CD14-positive monocyte (primary cell): ENCODE measurements at regions not wholly inside any gene's neighbourhood (a gene's known extent, or its start where the extent isn't known, plus 50 kb on each side); places are given as distances from the start of the nearest gene placed in this dataset.

ENCODE experiments used
- DNase-seq, 3 donors: peaks; one replicate each; pipeline ENCODE4 v3.0.0-alpha.2; 2011 to 2022
- H2AFZ ChIP-seq: 2 replicates; pipeline ENCODE4 v1.6.0; 2012; ENCODE audit warnings: mild to moderate bottlenecking, low read depth, low read length, inconsistent platforms; ENCODE audit not compliant: insufficient read depth, poor library complexity, severe bottlenecking
- H3K27ac ChIP-seq, 2 donors: 1 replicate in 1 of 2; 2 replicates in 1 of 2; pipeline ENCODE4 v1.5.1; 2012 to 2013; ENCODE audit warnings: low read length in 2 of 2, control low read depth in 1 of 2, inconsistent platforms in 1 of 2, low read depth in 1 of 2, mild to moderate bottlenecking in 1 of 2
- H3K27me3 ChIP-seq, 2 donors: one replicate each; pipeline versions ENCODE4 v1.6.0 to v1.6.1; 2011 to 2013; ENCODE audit warnings: low read length in 2 of 2; ENCODE audit not compliant: control insufficient read depth in 2 of 2, insufficient read depth in 2 of 2
- H3K36me3 ChIP-seq, 2 donors: replicated peaks in 1 of 2; 1 replicate in 1 of 2; 2 replicates in 1 of 2; pipeline versions ENCODE4 v1.5.1 to v1.6.1; 2012 to 2013; ENCODE audit warnings: low read length in 2 of 2, control low read depth in 1 of 2, inconsistent platforms in 1 of 2, mild to moderate bottlenecking in 1 of 2; ENCODE audit not compliant: insufficient read depth in 2 of 2, control insufficient read depth in 1 of 2
- H3K4me1 ChIP-seq, 2 donors: 1 replicate in 1 of 2; 2 replicates in 1 of 2; pipeline versions ENCODE4 v1.5.1 to v1.6.1; 2012 to 2013; ENCODE audit warnings: low read length in 2 of 2, control low read depth in 1 of 2, inconsistent platforms in 1 of 2, mild to moderate bottlenecking in 1 of 2, moderate library complexity in 1 of 2; ENCODE audit not compliant: insufficient read depth in 2 of 2, control insufficient read depth in 1 of 2
- H3K4me2 ChIP-seq: replicated peaks from 2 replicates; pipeline ENCODE3; 2012; ENCODE audit warnings: low read length, moderate library complexity, mild to moderate bottlenecking; ENCODE audit not compliant: poor library complexity, severe bottlenecking; ENCODE audit errors: extremely low read depth
- H3K4me3 ChIP-seq, 3 experiments: fragments of 200-600 bp in 1 of 3; sonication (generic) in 1 of 3; replicated peaks in 1 of 3; 1 replicate in 2 of 3; 2 replicates in 1 of 3; pipeline ENCODE4 v1.5.1; 2011 to 2013; ENCODE audit warnings: low read length in 3 of 3, mild to moderate bottlenecking in 3 of 3, control low read depth in 2 of 3, low read depth in 2 of 3, inconsistent platforms in 1 of 3, moderate library complexity in 1 of 3
- H3K79me2 ChIP-seq: 2 replicates; pipeline ENCODE4 v1.6.0; 2012; ENCODE audit warnings: mild to moderate bottlenecking, control low read depth, inconsistent platforms, low read length, moderate library complexity; ENCODE audit not compliant: insufficient read depth
- H3K9ac ChIP-seq: 2 replicates; pipeline ENCODE4 v1.6.0; 2017; ENCODE audit warnings: low read length, mild to moderate bottlenecking; ENCODE audit not compliant: insufficient read depth, poor library complexity, severe bottlenecking
- H3K9me3 ChIP-seq, 2 donors: replicated peaks in 1 of 2; 1 replicate in 1 of 2; 2 replicates in 1 of 2; pipeline versions ENCODE4 v1.5.1 to v1.6.1; 2012 to 2013; ENCODE audit warnings: low read length in 2 of 2, control low read depth in 1 of 2; ENCODE audit not compliant: control insufficient read depth in 1 of 2, insufficient read depth in 1 of 2
- H4K20me1 ChIP-seq: 2 replicates; pipeline ENCODE4 v1.6.0; 2012; ENCODE audit warnings: mild to moderate bottlenecking, low read length, control low read depth, moderate library complexity; ENCODE audit not compliant: insufficient read depth
- H3K27ac Mint-ChIP-seq, 7 donors: one replicate each; pipeline ENCODE4 v1.8.0; 2020; ENCODE audit warnings: mild to moderate bottlenecking in 7 of 7, mixed read lengths in 7 of 7, moderate library complexity in 6 of 7, inconsistent platforms in 2 of 7
- H3K27me3 Mint-ChIP-seq, 3 donors: one replicate each; pipeline ENCODE4 v1.8.0; 2021 to 2022; ENCODE audit warnings: low read depth in 3 of 3, mild to moderate bottlenecking in 3 of 3, mixed read lengths in 3 of 3, moderate library complexity in 3 of 3, inconsistent platforms in 1 of 3
- H3K36me3 Mint-ChIP-seq, 2 donors: one replicate each; pipeline ENCODE4 v1.8.0; 2020; ENCODE audit warnings: mixed read lengths in 2 of 2, inconsistent platforms in 1 of 2, mild to moderate bottlenecking in 1 of 2
- H3K4me1 Mint-ChIP-seq: one replicate; pipeline ENCODE4 v1.8.0; 2020; ENCODE audit warnings: mild to moderate bottlenecking, mixed read lengths
- H3K4me3 Mint-ChIP-seq, 2 donors: one replicate each; pipeline ENCODE4 v1.8.0; 2020; ENCODE audit warnings: mild to moderate bottlenecking in 2 of 2, mixed read lengths in 2 of 2, moderate library complexity in 1 of 2
- H3K9me3 Mint-ChIP-seq, 7 donors: one replicate each; pipeline ENCODE4 v1.8.0; 2020 to 2022; ENCODE audit warnings: mixed read lengths in 7 of 7, mild to moderate bottlenecking in 6 of 7, moderate library complexity in 6 of 7, inconsistent platforms in 2 of 7
- WGBS: methylation state at CpG from one replicate; pipeline ENCODE4 v1.1.5; 2013; ENCODE audit warnings: missing lambda C conversion rate; ENCODE audit not compliant: insufficient coverage; 5-methylcytosine and 5-hydroxymethylcytosine counted together
- intact Hi-C, 2 donors: fragments of 100-400 bp; cut with micrococcal nuclease; formaldehyde crosslinking; loops; one replicate each; pipeline versions ENCODE4 v1.15.0 to v1.15.1; 2023
- TF ChIP-seq, protein P1 (sequence below): fragments of 200-600 bp; IDR thresholded peaks from one replicate; pipeline ENCODE4 v1.8.0; 2022; ENCODE audit warnings: antibody characterized with exemption, mild to moderate bottlenecking

DNA sequence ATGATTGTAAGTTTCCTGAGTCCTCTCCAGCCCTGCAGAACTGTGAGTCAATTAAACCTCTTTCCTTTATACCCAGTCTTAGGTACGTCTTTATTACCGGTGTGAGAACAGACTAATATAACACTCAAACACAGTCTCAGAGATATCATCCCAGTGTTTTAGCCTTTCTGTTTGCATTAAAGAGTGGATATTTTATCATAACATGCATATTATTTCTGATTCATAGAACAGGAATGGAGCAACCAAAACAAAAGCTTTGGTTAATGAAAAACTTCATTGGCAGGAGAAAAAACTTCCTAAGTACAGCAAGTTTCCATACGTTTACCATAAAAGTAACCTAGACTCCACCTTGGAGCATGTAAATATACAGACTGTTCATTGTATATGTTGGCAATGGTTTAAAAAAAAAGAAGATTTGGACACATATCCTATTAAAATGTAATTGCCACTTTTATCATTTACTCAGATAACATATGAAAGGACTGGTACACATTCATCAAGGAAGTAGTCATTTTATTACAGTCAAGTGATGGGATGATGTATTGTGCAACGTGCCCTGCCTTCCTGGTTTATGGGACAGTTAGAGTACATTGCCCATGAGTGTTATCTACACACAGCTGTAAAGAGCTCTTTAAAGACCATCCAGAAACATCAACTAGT, 144.8 kb downstream of the ETS2 start:
- H3K9me3 Mint-ChIP-seq = peaks cover 3 to 19% (median 13%) of the 10 kb centered on the region in 7 donors
- no CpG with 5 or more reads among the region's 4 CpGs for WGBS
- H3K4me3 ChIP-seq = no peak overlapping the region
- H3K36me3 ChIP-seq = no peaks in the 10 kb centered on the region
- H4K20me1 ChIP-seq = no peaks in the 10 kb centered on the region
- no peaks in the 10 kb centered on the region for H3K79me2 ChIP-seq
- H3K27ac ChIP-seq = no peak overlapping the region
- no peak overlapping the region for H2AFZ ChIP-seq
- no peak overlapping the region for H3K27ac Mint-ChIP-seq
- peaks cover 4% of the 10 kb centered on the region for H3K4me1 Mint-ChIP-seq
- peak in 2 of 3 donors; percentile 49 to 50 for DNase-seq
- no peak overlapping the region for H3K4me3 Mint-ChIP-seq
- H3K36me3 Mint-ChIP-seq = peaks cover 0 to 2% of the 10 kb centered on the region in 2 donors
- H3K4me1 ChIP-seq = peaks cover 4 to 9% of the 10 kb centered on the region in 2 donors
- no peak overlapping the region for H3K9ac ChIP-seq
- no peak overlapping the region for H3K4me2 ChIP-seq
- peaks cover 0 to 3% (median 2%) of the 10 kb centered on the region in 3 donors for H3K27me3 Mint-ChIP-seq
- H3K9me3 ChIP-seq = peaks cover 6 to 15% of the 10 kb centered on the region in 2 donors
- intact Hi-C loops = no loop called here
- TF ChIP-seq, protein P1, sequence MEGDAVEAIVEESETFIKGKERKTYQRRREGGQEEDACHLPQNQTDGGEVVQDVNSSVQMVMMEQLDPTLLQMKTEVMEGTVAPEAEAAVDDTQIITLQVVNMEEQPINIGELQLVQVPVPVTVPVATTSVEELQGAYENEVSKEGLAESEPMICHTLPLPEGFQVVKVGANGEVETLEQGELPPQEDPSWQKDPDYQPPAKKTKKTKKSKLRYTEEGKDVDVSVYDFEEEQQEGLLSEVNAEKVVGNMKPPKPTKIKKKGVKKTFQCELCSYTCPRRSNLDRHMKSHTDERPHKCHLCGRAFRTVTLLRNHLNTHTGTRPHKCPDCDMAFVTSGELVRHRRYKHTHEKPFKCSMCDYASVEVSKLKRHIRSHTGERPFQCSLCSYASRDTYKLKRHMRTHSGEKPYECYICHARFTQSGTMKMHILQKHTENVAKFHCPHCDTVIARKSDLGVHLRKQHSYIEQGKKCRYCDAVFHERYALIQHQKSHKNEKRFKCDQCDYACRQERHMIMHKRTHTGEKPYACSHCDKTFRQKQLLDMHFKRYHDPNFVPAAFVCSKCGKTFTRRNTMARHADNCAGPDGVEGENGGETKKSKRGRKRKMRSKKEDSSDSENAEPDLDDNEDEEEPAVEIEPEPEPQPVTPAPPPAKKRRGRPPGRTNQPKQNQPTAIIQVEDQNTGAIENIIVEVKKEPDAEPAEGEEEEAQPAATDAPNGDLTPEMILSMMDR = no peak
- no peaks in the 10 kb centered on the region for H3K27me3 ChIP-seq

DNA sequence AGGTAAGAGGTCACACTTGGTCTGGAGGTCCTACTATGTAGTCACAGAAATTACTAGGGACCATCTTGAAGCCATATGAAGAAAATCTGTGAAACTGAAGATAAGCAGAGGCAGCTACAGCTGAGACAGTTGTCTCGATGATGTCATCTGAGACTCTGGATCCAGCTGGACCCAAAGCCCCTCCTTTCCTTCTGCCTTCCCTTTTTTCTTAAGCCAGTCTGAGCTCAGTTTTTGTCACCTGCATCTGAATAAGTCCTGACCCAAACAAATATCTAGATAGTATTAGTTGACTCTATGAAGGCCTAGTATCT, 143.3 kb downstream of the ETS2 start:
- whole genome bisulfite sequencing = no CpG with 5 or more reads among the region's 1 CpG

More for the DNA sequence above, 143.3 kb downstream of the ETS2 start:
- H3K79me2 ChIP-seq = no peaks in the 10 kb centered on the region
- H4K20me1 ChIP-seq = no peaks in the 10 kb centered on the region
- H3K27me3 ChIP-seq = no peaks in the 10 kb centered on the region
- H3K36me3 ChIP-seq = no peaks in the 10 kb centered on the region
- no peak for DNase-seq
- peaks cover 4 to 9% of the 10 kb centered on the region in 2 donors for H3K4me1 ChIP-seq
- peaks cover 3 to 19% (median 13%) of the 10 kb centered on the region in 7 donors for H3K9me3 Mint-ChIP-seq
- H3K36me3 Mint-ChIP-seq = peaks cover 0 to 2% of the 10 kb centered on the region in 2 donors
- no peak overlapping the region for H3K27ac ChIP-seq
- H3K4me1 Mint-ChIP-seq = peaks cover 4% of the 10 kb centered on the region
- H2AFZ ChIP-seq = no peak overlapping the region
- H3K4me3 Mint-ChIP-seq = no peak overlapping the region
- peaks cover 6 to 15% of the 10 kb centered on the region in 2 donors for H3K9me3 ChIP-seq
- H3K9ac ChIP-seq = no peak overlapping the region
- no peak overlapping the region for H3K27ac Mint-ChIP-seq
- intact Hi-C loops = no loop called here
- H3K27me3 Mint-ChIP-seq = peaks cover 1 to 3% (median 2%) of the 10 kb centered on the region in 3 donors
- TF ChIP-seq, protein P1 = no peak
- no peak overlapping the region for H3K4me3 ChIP-seq
- no peak overlapping the region for H3K4me2 ChIP-seq
